ENCODE measurements at regions not wholly inside any gene's neighbourhood (a gene's known extent, or its start where the extent isn't known, plus 50 kb on each side); places are given as distances from the start of the nearest gene placed in this dataset.

- H3K4me2 ChIP-seq (ENCODE audit: low read depth, low read length, poor library complexity, severe bottlenecking) = no peak overlapping the region
- H3K79me2 ChIP-seq (ENCODE audit: insufficient read depth, low read length) = no peaks in the 10 kb centered on the region
- H3K4me3 ChIP-seq (ENCODE audit: low read length, poor library complexity, severe bottlenecking) = no peak overlapping the region
- no peaks in the 10 kb centered on the region for H3K4me1 ChIP-seq (ENCODE audit: insufficient read depth, low read length, poor library complexity, severe bottlenecking)
- no peaks in the 10 kb centered on the region for H3K27me3 ChIP-seq (ENCODE audit: insufficient read depth, low read length, poor library complexity, severe bottlenecking)
- no peaks in the 10 kb centered on the region for H3K36me3 ChIP-seq (ENCODE audit: insufficient read depth, low read length)
- no peaks in the 10 kb centered on the region for H3K9me3 ChIP-seq (ENCODE audit: insufficient read depth, low read depth, low read length)
- no peaks in the 10 kb centered on the region for H3F3A ChIP-seq (ENCODE audit: low read depth)
- no peak for TF ChIP-seq EZH2phosphoT487 (IDR thresholded peaks at IDR 0.05; ENCODE audit: borderline replicate concordance)
- TF ChIP-seq, protein P1, sequence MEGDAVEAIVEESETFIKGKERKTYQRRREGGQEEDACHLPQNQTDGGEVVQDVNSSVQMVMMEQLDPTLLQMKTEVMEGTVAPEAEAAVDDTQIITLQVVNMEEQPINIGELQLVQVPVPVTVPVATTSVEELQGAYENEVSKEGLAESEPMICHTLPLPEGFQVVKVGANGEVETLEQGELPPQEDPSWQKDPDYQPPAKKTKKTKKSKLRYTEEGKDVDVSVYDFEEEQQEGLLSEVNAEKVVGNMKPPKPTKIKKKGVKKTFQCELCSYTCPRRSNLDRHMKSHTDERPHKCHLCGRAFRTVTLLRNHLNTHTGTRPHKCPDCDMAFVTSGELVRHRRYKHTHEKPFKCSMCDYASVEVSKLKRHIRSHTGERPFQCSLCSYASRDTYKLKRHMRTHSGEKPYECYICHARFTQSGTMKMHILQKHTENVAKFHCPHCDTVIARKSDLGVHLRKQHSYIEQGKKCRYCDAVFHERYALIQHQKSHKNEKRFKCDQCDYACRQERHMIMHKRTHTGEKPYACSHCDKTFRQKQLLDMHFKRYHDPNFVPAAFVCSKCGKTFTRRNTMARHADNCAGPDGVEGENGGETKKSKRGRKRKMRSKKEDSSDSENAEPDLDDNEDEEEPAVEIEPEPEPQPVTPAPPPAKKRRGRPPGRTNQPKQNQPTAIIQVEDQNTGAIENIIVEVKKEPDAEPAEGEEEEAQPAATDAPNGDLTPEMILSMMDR (conservative IDR thresholded peaks at IDR 0.05; ENCODE audit: low read length) = no peak
- H2AFZ ChIP-seq (ENCODE audit: low read length) = no peak overlapping the region
- no peaks in the 10 kb centered on the region for H3K9me2 ChIP-seq (replicated peaks; ENCODE audit: low read depth, low read length)
- H3K9ac ChIP-seq (ENCODE audit: low read depth, low read length, poor library complexity, severe bottlenecking) = no peak overlapping the region
- no peaks in the 10 kb centered on the region for H4K20me1 ChIP-seq (ENCODE audit: insufficient read depth, low read length, poor library complexity, severe bottlenecking)
These were observed 263.4 kb upstream of the MEIS1 start for GRCh38 chr2:66171530-66171929.

DNA sequence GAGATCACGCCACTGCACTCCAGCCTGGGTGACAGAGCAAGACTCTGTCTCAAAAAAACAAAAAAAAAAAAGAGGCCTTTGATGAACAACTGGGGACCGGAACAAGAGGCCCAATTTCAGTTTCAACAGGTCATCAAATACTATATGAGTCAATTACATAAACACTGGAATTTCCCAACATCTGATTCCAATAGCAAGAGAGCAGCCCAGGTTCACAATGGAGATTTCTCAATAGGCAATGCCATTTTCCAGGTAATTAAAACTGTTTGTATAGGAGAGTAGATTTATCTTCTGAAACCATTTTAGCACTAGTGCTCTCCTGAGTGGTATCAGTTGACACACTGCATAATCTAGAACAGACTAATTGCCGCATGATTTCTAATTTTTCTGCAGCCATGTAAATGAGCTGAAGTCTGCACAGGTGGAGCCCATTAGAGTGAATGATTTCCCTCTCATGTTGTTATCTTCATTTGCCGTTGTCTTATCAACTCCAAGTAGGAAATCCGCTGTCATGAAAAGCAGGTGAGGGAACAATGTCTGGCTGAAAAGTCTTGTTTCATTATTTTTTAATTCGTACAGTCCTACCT is 264.1 kb upstream of the MEIS1 start:
- no peaks in the 10 kb centered on the region for H3K27me3 ChIP-seq (ENCODE audit: insufficient read depth, low read length, poor library complexity, severe bottlenecking)

GRCh38 chr2:66169076-66169475 is 265.8 kb upstream of the MEIS1 start:
- TF ChIP-seq EZH2phosphoT487 (IDR thresholded peaks at IDR 0.05; ENCODE audit: borderline replicate concordance) = no peak
- TF ChIP-seq, protein P1 (conservative IDR thresholded peaks at IDR 0.05; ENCODE audit: low read length) = no peak
- Histone ChIP-seq H3K4me2 (ENCODE audit: low read depth, low read length, poor library complexity, severe bottlenecking) (no peak overlapping the region), H3K36me3 (ENCODE audit: insufficient read depth, low read length) (no peaks in the 10 kb centered on the region), H3K27me3 (ENCODE audit: insufficient read depth, low read length, poor library complexity, severe bottlenecking) (no peaks in the 10 kb centered on the region), H3K79me2 (ENCODE audit: insufficient read depth, low read length) (no peaks in the 10 kb centered on the region), H4K20me1 (ENCODE audit: insufficient read depth, low read length, poor library complexity, severe bottlenecking) (no peaks in the 10 kb centered on the region), H3F3A (ENCODE audit: low read depth) (no peaks in the 10 kb centered on the region), H3K9me2 (replicated peaks; ENCODE audit: low read depth, low read length) (no peaks in the 10 kb centered on the region), H3K4me1 (ENCODE audit: insufficient read depth, low read length, poor library complexity, severe bottlenecking) (no peaks in the 10 kb centered on the region), H3K9me3 (ENCODE audit: insufficient read depth, low read depth, low read length) (no peaks in the 10 kb centered on the region), H3K9ac (ENCODE audit: low read depth, low read length, poor library complexity, severe bottlenecking) (no peak overlapping the region), H3K4me3 (ENCODE audit: low read length, poor library complexity, severe bottlenecking) (no peak overlapping the region), H2AFZ (ENCODE audit: low read length) (no peak overlapping the region)

More for the DNA sequence above, 264.1 kb upstream of the MEIS1 start:
- Histone ChIP-seq H3K4me1 (ENCODE audit: insufficient read depth, low read length, poor library complexity, severe bottlenecking) (no peaks in the 10 kb centered on the region), H3K36me3 (ENCODE audit: insufficient read depth, low read length) (no peaks in the 10 kb centered on the region), H3K4me2 (ENCODE audit: low read depth, low read length, poor library complexity, severe bottlenecking) (no peak overlapping the region), H2AFZ (ENCODE audit: low read length) (no peak overlapping the region), H3K4me3 (ENCODE audit: low read length, poor library complexity, severe bottlenecking) (no peak overlapping the region), H3K9me2 (replicated peaks; ENCODE audit: low read depth, low read length) (no peaks in the 10 kb centered on the region), H3K9me3 (ENCODE audit: insufficient read depth, low read depth, low read length) (no peaks in the 10 kb centered on the region), H4K20me1 (ENCODE audit: insufficient read depth, low read length, poor library complexity, severe bottlenecking) (no peaks in the 10 kb centered on the region), H3F3A (ENCODE audit: low read depth) (no peaks in the 10 kb centered on the region), H3K79me2 (ENCODE audit: insufficient read depth, low read length) (no peaks in the 10 kb centered on the region), H3K9ac (ENCODE audit: low read depth, low read length, poor library complexity, severe bottlenecking) (no peak overlapping the region)
- TF ChIP-seq EZH2phosphoT487 (IDR thresholded peaks at IDR 0.05; ENCODE audit: borderline replicate concordance) = no peak

- H4K20me1 ChIP-seq (ENCODE audit: insufficient read depth, low read length, poor library complexity, severe bottlenecking) = no peaks in the 10 kb centered on the region
- H3K4me1 ChIP-seq (ENCODE audit: insufficient read depth, low read length, poor library complexity, severe bottlenecking) = no peaks in the 10 kb centered on the region
- no peaks in the 10 kb centered on the region for H3K9me3 ChIP-seq (ENCODE audit: insufficient read depth, low read depth, low read length)
- H3K4me3 ChIP-seq (ENCODE audit: low read length, poor library complexity, severe bottlenecking) = no peak overlapping the region
- H3K4me2 ChIP-seq (ENCODE audit: low read depth, low read length, poor library complexity, severe bottlenecking) = no peak overlapping the region
- no peaks in the 10 kb centered on the region for H3K9me2 ChIP-seq (replicated peaks; ENCODE audit: low read depth, low read length)
- H3K36me3 ChIP-seq (ENCODE audit: insufficient read depth, low read length) = no peaks in the 10 kb centered on the region
- TF ChIP-seq, protein P1 (conservative IDR thresholded peaks at IDR 0.05; ENCODE audit: low read length) = no peak
- TF ChIP-seq EZH2phosphoT487 (IDR thresholded peaks at IDR 0.05; ENCODE audit: borderline replicate concordance) = no peak
- no peaks in the 10 kb centered on the region for H3K79me2 ChIP-seq (ENCODE audit: insufficient read depth, low read length)
- no peaks in the 10 kb centered on the region for H3F3A ChIP-seq (ENCODE audit: low read depth)
- H3K27me3 ChIP-seq (ENCODE audit: insufficient read depth, low read length, poor library complexity, severe bottlenecking) = no peaks in the 10 kb centered on the region
- no peak overlapping the region for H2AFZ ChIP-seq (ENCODE audit: low read length)
- no peak overlapping the region for H3K9ac ChIP-seq (ENCODE audit: low read depth, low read length, poor library complexity, severe bottlenecking)
These were observed 270.5 kb upstream of the MEIS1 start for GRCh38 chr2:66164470-66164869.

Measured in Loucy (cell line).